AG04450 (cell line): ENCODE measurements at regions not wholly inside any gene's neighbourhood (a gene's known extent, or its start where the extent isn't known, plus 50 kb on each side); places are given as distances from the start of the nearest gene placed in this dataset.

Experiments used
- CTCF ChIA-PET: fragments of 300-600, 350-600 bp; formaldehyde crosslinking; extraction: SDS; loops from one replicate; lab custom pipeline; 2022; ENCODE audit warnings: antibody characterized with exemption, inconsistent platforms; lab: Charles Lee
- POLR2A ChIA-PET: fragments of 350-600 bp; formaldehyde crosslinking; extraction: SDS; loops from one replicate; lab custom pipeline; 2021; ENCODE audit warnings: antibody characterized with exemption, inconsistent platforms; lab: Yijun Ruan, JAX
- DNase-seq: peaks from one replicate; pipeline ENCODE4 v3.0.0-alpha.2; 2011; ENCODE audit warnings: low read depth, low spot score
- H3K27ac ChIP-seq: one replicate; pipeline ENCODE4 v1.5.1; 2012; ENCODE audit warnings: low read depth, low read length, control low read depth
- H3K27me3 ChIP-seq: one replicate; pipeline ENCODE4 v1.6.0; 2012; ENCODE audit warnings: low read length; ENCODE audit not compliant: control insufficient read depth, insufficient read depth
- H3K4me3 ChIP-seq: 2 replicates; pipeline ENCODE4 v1.5.1; 2011; ENCODE audit warnings: mild to moderate bottlenecking, low read depth, low read length, control low read depth
- H3K9me3 ChIP-seq: 2 replicates; pipeline ENCODE4 v1.5.1; 2012; ENCODE audit warnings: low read length; ENCODE audit not compliant: control insufficient read depth, insufficient read depth
- TF ChIP-seq, protein P1 (sequence below): IDR thresholded peaks from 2 replicates; pipeline ENCODE4 v1.5.1; 2011; ENCODE audit warnings: low read depth, low read length, control low read depth, inconsistent platforms

DNA sequence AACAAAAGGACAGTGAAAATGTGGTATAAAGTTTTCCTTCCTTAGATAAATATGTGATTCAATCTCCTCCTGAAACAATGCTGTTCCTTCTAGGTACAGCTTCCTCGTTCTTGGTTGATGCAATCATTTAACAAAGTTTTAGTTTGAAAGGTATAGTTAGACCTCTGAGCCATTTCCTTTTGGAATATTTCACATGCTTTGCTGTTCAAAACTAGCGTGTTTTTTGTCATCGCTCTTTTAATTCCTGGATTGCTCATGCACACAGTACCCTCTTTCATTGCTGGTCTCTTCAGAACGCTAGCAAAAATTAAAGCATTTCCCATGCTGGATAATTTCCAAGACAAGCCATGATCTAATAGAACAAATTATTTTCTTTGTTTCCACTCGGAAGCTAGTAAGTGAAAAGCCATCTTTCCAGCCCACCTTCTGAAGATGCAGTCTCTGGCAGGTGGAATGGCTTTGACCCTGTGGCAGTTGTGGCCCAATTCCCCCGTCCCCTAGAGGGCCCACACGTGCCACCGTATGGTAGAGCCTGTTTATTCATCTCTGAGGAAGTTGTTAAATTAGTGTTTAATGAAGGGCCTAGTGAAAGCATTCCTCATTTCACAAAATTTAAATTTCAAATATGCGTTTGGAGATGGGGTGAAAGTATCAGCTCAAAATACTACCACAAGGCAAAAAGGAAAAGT, 1040.6 kb upstream of the SLC10A2 start:
- H3K4me3 ChIP-seq: no peak overlapping the region
- ChIA-PET POLR2A (no interaction called here), CTCF (no interaction called here)
- no peak for DNase-seq
- H3K27me3 ChIP-seq: no peaks in the 10 kb centered on the region
- H3K27ac ChIP-seq: no peak overlapping the region
- TF ChIP-seq, protein P1, sequence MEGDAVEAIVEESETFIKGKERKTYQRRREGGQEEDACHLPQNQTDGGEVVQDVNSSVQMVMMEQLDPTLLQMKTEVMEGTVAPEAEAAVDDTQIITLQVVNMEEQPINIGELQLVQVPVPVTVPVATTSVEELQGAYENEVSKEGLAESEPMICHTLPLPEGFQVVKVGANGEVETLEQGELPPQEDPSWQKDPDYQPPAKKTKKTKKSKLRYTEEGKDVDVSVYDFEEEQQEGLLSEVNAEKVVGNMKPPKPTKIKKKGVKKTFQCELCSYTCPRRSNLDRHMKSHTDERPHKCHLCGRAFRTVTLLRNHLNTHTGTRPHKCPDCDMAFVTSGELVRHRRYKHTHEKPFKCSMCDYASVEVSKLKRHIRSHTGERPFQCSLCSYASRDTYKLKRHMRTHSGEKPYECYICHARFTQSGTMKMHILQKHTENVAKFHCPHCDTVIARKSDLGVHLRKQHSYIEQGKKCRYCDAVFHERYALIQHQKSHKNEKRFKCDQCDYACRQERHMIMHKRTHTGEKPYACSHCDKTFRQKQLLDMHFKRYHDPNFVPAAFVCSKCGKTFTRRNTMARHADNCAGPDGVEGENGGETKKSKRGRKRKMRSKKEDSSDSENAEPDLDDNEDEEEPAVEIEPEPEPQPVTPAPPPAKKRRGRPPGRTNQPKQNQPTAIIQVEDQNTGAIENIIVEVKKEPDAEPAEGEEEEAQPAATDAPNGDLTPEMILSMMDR: no peak
- no peaks in the 10 kb centered on the region for H3K9me3 ChIP-seq

DNA sequence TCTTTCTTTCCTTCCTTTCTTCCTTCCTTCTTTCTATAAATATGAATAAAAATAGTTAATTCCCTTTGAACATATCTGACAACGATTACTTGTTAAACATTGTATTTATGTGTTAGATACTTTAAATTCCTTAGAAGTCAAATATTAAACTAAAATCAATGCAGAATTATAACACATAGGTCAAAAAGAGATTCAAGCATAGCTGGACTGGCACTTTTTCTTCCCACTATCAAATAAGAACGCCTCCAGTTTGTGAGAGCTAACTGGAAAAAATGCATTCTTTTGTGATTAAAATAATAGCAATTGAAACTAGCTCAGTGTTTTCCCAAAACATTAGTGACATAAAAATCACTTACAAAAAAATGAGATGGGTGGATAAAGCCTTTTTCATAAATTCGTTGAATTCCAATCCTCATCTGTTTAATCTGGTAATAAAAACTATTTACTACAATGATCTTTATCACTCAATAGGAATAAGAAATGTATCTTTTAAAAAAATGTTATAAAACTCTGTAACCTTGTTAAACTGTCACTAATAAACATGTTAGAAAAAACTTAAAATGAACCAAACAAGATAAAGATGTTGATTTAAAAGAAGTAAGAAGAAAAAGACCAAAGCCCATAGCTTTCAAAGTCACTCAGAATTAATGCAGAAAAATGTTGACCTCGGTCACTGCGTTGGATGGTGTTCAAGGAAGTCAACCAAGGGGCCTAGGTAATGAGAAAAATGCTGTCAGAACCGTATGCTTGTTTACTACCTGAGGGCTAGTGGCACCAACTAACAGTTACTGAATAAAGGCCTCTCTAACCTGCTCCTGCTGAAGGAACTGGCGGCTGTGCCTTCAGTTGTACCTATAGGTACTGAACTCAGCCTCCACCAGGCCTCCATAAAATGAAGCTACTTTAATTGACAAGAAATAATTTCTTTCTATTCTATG, 1039.5 kb upstream of the SLC10A2 start:
- ChIA-PET CTCF (no interaction called here), POLR2A (no interaction called here)
- DNase-seq: no peak
- TF ChIP-seq, protein P1: no peak
- Histone ChIP-seq H3K9me3 (no peaks in the 10 kb centered on the region), H3K4me3 (no peak overlapping the region), H3K27ac (no peak overlapping the region), H3K27me3 (no peaks in the 10 kb centered on the region)

DNA sequence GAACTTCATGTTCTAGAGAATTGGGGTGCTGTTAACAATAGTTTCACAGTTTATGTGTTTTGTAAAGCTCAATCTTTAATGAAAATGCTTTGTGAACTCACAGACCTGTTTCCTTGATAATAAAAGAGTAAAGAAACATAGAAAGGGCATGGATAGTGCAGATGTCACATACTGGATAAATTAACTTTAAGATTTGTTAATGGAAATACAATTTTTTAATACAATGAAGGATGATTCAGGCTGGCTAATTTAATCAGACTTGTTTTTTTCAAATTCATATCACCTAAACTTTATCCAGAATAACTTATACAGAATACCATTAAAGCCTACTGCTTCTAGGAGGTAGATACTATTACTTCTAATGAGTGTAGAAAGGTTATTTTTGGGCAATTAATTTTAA, 1033.5 kb upstream of the SLC10A2 start:
- H3K27me3 ChIP-seq: no peaks in the 10 kb centered on the region
- POLR2A ChIA-PET: no interaction called here
- H3K4me3 ChIP-seq: no peak overlapping the region
- no peak overlapping the region for H3K27ac ChIP-seq
- no peaks in the 10 kb centered on the region for H3K9me3 ChIP-seq
- TF ChIP-seq, protein P1: no peak
- DNase-seq: no peak
- CTCF ChIA-PET: no interaction called here

DNA sequence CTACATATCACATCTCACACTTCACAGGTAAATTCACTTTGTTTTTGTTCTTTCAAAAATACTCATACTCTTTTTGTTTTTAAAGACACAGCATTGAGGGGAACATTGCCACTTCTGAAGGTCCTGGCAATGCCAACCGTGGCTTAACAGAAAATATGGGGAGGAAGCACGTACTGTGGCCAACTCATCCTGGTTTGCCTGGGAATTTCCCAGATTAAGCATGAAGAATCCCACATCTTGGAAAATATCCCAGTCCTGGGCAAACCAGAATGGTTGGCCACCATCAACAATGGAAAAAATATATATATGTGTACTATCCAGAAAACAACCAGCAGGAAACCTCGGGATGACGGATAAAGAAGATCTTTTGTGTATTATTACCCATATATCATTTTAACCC, 1032.2 kb upstream of the SLC10A2 start:
- ChIA-PET CTCF (no interaction called here), POLR2A (no interaction called here)
- no peaks in the 10 kb centered on the region for H3K27me3 ChIP-seq
- TF ChIP-seq, protein P1: no peak
- H3K4me3 ChIP-seq: no peak overlapping the region
- no peaks in the 10 kb centered on the region for H3K9me3 ChIP-seq
- no peak overlapping the region for H3K27ac ChIP-seq
- DNase-seq: no peak

DNA sequence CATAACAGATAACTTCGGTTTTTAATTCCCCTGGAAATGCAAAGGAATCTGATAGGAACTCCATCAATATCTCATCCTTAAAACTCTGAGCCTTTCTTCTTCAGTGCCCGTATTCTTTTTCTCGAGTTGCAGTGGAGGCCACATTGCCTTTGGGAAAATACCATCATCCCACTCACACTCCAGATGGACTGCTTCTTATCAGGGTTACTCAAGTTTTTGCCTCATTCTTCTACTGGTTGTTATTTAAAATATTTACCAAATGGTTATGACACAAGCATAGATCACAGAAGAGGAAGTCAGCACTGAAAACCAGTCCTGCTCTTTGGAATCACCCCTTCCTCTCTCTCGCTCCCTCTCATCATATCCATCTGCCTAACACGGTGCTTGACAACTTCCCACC, 1020.5 kb upstream of the SLC10A2 start:
- DNase-seq: no peak
- Histone ChIP-seq H3K27me3 (peaks cover 2% of the 10 kb centered on the region), H3K9me3 (no peaks in the 10 kb centered on the region), H3K27ac (no peak overlapping the region), H3K4me3 (no peak overlapping the region)
- POLR2A ChIA-PET: no interaction called here
- CTCF ChIA-PET: no interaction called here
- TF ChIP-seq, protein P1: no peak
